ENCODE measurements at regions not wholly inside any gene's neighbourhood (a gene's known extent, or its start where the extent isn't known, plus 50 kb on each side); places are given as distances from the start of the nearest gene placed in this dataset.
A peak's percentile ranks its signal among the peaks of the same experiment; 100 is the strongest.

- no peak overlapping the region for H2AK5ac ChIP-seq (ENCODE audit: insufficient read length, low read length)
- H3K23ac ChIP-seq (ENCODE audit: insufficient read length, low read depth, low read length), result no peak overlapping the region
- Mint-ChIP-seq H3K36me3 (ENCODE audit: insufficient read depth in 1 of 3, low read depth in 3 of 3) (no peaks in the 10 kb centered on the region; a peak in 2 of 7 replicates), H3K4me1 (peaks cover 13% of the 10 kb centered on the region in 2 experiments), H3K9me3 (peaks cover 2 to 5% of the 10 kb centered on the region in 2 experiments; a peak in 2 of 5 replicates), H3K27me3 (ENCODE audit: low read depth) (peaks cover 28% of the 10 kb centered on the region), H3K27ac (no peak overlapping the region), H3K4me3 (peak overlapping the region in 1 of 2 experiments; percentile 34; a peak in 1 of 5 replicates)
- H2BK12ac ChIP-seq (ENCODE audit: insufficient read length, low read depth, low read length), result no peak overlapping the region
- no peak overlapping the region for H3K9ac ChIP-seq (ENCODE audit: extremely low read depth, insufficient read length, low read length)
- TF ChIP-seq CTCF (conservative IDR thresholded peaks at IDR 0.05), result no peak
- no peak overlapping the region for H2BK15ac ChIP-seq (ENCODE audit: low read depth, low read length)
- peaks cover 6% of the 10 kb centered on the region for H3K23me2 ChIP-seq (ENCODE audit: insufficient read length, low read depth, low read length, poor library complexity, severe bottlenecking)
- WGBS (ENCODE audit: extremely low coverage, insufficient read length, low lambda C conversion rate), result no CpG with 5 or more reads among the region's 2 CpGs
- no peaks in the 10 kb centered on the region for H3K9me3 ChIP-seq (ENCODE audit: control insufficient read depth, low read depth, low read length)
- H3K18ac ChIP-seq (ENCODE audit: insufficient read length, low read depth, low read length), result no peak overlapping the region
- H3K27me3 ChIP-seq (ENCODE audit: insufficient read depth, low read length), result peaks cover 2% of the 10 kb centered on the region; the same call in 1 of the 2 replicates
- no peak overlapping the region for H2BK5ac ChIP-seq (ENCODE audit: insufficient read length, low read length)
- no peak overlapping the region for H3K4me2 ChIP-seq (ENCODE audit: insufficient read depth, insufficient read length, low read length)
- no peak for DNase-seq
- no peak overlapping the region for H3K27ac ChIP-seq (ENCODE audit: insufficient read length, low read depth, low read length)
- H3K56ac ChIP-seq (ENCODE audit: insufficient read length, low read depth, low read length), result no peak overlapping the region
- no peak overlapping the region for H3T11ph ChIP-seq (ENCODE audit: low read length)
- no peak overlapping the region for H4K91ac ChIP-seq (ENCODE audit: insufficient read length, low read depth, low read length)
- H3K4ac ChIP-seq (ENCODE audit: low read depth, low read length), result no peak overlapping the region
- no peak overlapping the region for H2BK120ac ChIP-seq (ENCODE audit: low read depth, low read length, poor library complexity, severe bottlenecking)
- H4K20me1 ChIP-seq (ENCODE audit: control insufficient read depth, insufficient read depth, insufficient read length), result no peaks in the 10 kb centered on the region
- H3K14ac ChIP-seq (ENCODE audit: insufficient read depth, low read length), result no peak overlapping the region
- no peaks in the 10 kb centered on the region for H3K79me2 ChIP-seq (ENCODE audit: insufficient read depth, low read length)
- H2BK20ac ChIP-seq (ENCODE audit: low read depth, low read length, poor library complexity, severe bottlenecking), result no peak overlapping the region
- H3K79me1 ChIP-seq (ENCODE audit: insufficient read depth, low read depth, low read length, poor library complexity, severe bottlenecking), result no peaks in the 10 kb centered on the region
- H3K4me1 ChIP-seq (ENCODE audit: insufficient read depth, low read length), result no peaks in the 10 kb centered on the region
- H4K5ac ChIP-seq (ENCODE audit: insufficient read length, low read depth, low read length), result no peak overlapping the region
- H4K8ac ChIP-seq (replicated peaks; ENCODE audit: insufficient read length, low read depth, low read length), result no peak overlapping the region
- no peak overlapping the region for H2AFZ ChIP-seq (ENCODE audit: low read length)
Measured at GRCh38 chr2:64753399-64753798, 99.7 kb upstream of the SERTAD2 start.

Measured in H9 (cell line).